ENCODE measurements at regions not wholly inside any gene's neighbourhood (a gene's known extent, or its start where the extent isn't known, plus 50 kb on each side); places are given as distances from the start of the nearest gene placed in this dataset.

DNA sequence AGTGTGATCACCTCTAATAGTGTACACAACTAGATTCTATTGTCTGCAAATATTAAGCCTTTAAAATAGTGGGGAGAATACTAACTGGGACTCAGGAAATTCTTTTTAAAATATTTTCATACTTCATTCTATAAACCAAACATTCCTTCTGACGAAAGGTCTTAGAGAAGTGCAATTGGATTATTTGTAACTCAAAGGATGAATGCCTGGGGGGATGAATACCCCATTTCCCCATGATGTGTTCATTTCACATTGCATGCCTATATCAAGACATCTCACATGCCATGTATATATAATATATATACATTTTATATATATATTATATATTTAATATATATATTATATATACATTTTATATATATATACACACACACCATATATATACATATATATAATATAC is 189.9 kb downstream of the VGLL3 start:
- no peak for TF ChIP-seq SIN3A (IDR thresholded peaks at IDR 0.05; ENCODE audit: borderline replicate concordance, insufficient read depth, low read length)
- no peak for TF ChIP-seq POLR2AphosphoS5 (IDR thresholded peaks at IDR 0.05; ENCODE audit: low read depth, low read length)
